IMR-90 (cell line): ENCODE measurements at regions not wholly inside any gene's neighbourhood (a gene's known extent, or its start where the extent isn't known, plus 50 kb on each side); places are given as distances from the start of the nearest gene placed in this dataset.

Experiments used
- CEBPB ChIP-seq: IDR thresholded peaks from 2 replicates; pipeline ENCODE4 v1.6.1; 2012; ENCODE audit warnings: low read depth, low read length, improper control_type of control experiment
- POLR2A ChIP-seq: IDR thresholded peaks from 2 replicates; pipeline ENCODE4 v1.6.1; 2012; ENCODE audit warnings: mild to moderate bottlenecking, low read depth, low read length
- RAD21 ChIP-seq: IDR thresholded peaks from 2 replicates; pipeline ENCODE4 v1.6.1; 2012; ENCODE audit warnings: low read length, improper control_type of control experiment
- SMC3 ChIP-seq: fragments of 150-350 bp; IDR thresholded peaks from 2 replicates; pipeline ENCODE4 v1.6.1; 2016; ENCODE audit warnings: low read depth, mild to moderate bottlenecking, antibody characterized with exemption, low read length, moderate library complexity
- TF ChIP-seq, protein P1 (sequence below): conservative IDR thresholded peaks from 2 replicates; pipeline ENCODE4 v1.5.1; 2012; ENCODE audit warnings: mild to moderate bottlenecking, low read depth, low read length, improper control_type of control experiment
- TF ChIP-seq, protein P2 (sequence below): fragments of 150-350 bp; IDR thresholded peaks from 2 replicates; pipeline ENCODE4 v1.6.1; 2017; ENCODE audit warnings: mild to moderate bottlenecking, antibody characterized with exemption, low read length, low read depth

DNA sequence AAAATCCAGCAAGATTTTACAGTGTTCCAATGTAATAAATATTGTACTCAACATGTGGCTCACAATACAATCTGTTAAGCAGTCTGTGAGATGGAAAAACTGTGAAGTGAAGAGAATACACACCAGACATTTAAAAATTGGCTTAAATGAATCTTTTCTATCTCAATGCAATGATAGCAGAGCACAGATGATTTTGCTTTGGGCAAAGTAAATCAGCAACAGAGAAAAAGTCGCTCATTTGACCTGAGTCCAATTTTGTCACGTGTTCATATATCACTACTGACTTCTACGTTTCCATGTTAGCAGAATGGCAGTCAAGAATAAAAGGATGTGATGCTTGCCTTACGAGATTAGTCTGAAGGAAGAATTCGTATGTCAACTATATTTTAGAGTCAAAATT is 506.7 kb downstream of the POM121L12 start:
- TF ChIP-seq POLR2A (no peak), SMC3 (no peak), RAD21 (no peak), CEBPB (no peak)
- TF ChIP-seq, protein P1, sequence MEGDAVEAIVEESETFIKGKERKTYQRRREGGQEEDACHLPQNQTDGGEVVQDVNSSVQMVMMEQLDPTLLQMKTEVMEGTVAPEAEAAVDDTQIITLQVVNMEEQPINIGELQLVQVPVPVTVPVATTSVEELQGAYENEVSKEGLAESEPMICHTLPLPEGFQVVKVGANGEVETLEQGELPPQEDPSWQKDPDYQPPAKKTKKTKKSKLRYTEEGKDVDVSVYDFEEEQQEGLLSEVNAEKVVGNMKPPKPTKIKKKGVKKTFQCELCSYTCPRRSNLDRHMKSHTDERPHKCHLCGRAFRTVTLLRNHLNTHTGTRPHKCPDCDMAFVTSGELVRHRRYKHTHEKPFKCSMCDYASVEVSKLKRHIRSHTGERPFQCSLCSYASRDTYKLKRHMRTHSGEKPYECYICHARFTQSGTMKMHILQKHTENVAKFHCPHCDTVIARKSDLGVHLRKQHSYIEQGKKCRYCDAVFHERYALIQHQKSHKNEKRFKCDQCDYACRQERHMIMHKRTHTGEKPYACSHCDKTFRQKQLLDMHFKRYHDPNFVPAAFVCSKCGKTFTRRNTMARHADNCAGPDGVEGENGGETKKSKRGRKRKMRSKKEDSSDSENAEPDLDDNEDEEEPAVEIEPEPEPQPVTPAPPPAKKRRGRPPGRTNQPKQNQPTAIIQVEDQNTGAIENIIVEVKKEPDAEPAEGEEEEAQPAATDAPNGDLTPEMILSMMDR = no peak
- TF ChIP-seq, protein P2, sequence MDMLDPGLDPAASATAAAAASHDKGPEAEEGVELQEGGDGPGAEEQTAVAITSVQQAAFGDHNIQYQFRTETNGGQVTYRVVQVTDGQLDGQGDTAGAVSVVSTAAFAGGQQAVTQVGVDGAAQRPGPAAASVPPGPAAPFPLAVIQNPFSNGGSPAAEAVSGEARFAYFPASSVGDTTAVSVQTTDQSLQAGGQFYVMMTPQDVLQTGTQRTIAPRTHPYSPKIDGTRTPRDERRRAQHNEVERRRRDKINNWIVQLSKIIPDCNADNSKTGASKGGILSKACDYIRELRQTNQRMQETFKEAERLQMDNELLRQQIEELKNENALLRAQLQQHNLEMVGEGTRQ = no peak
